ENCODE measurements at regions not wholly inside any gene's neighbourhood (a gene's known extent, or its start where the extent isn't known, plus 50 kb on each side); places are given as distances from the start of the nearest gene placed in this dataset.

GRCh38 chr2:220422676-220423075 lies 795.2 kb downstream of the SLC4A3 start:
- no peak for TF ChIP-seq CTCF (conservative IDR thresholded peaks at IDR 0.05; ENCODE audit: low read depth, low read length)
- H3K4me3 ChIP-seq (ENCODE audit: low read depth, low read length), result no peak overlapping the region
- DNase-seq (ENCODE audit: low read depth), result no peak

GRCh38 chr2:220424561-220424960 lies 797.1 kb downstream of the SLC4A3 start:
- no peak for DNase-seq (ENCODE audit: low read depth)
- no peak overlapping the region for H3K4me3 ChIP-seq (ENCODE audit: low read depth, low read length)
- no peak for TF ChIP-seq CTCF (conservative IDR thresholded peaks at IDR 0.05; ENCODE audit: low read depth, low read length)

- no peak for TF ChIP-seq CTCF (conservative IDR thresholded peaks at IDR 0.05; ENCODE audit: low read depth, low read length)
- no peak for DNase-seq (ENCODE audit: low read depth)
- H3K4me3 ChIP-seq (ENCODE audit: low read depth, low read length), result no peak overlapping the region
Measured at GRCh38 chr2:220432645-220433044, 805.2 kb downstream of the SLC4A3 start.

- no peak for DNase-seq (ENCODE audit: low read depth)
- no peak overlapping the region for H3K4me3 ChIP-seq (ENCODE audit: low read depth, low read length)
- TF ChIP-seq CTCF (conservative IDR thresholded peaks at IDR 0.05; ENCODE audit: low read depth, low read length), result no peak
Measured at GRCh38 chr2:220433131-220433530, 805.7 kb downstream of the SLC4A3 start.

GRCh38 chr2:220434385-220434784 lies 807.0 kb downstream of the SLC4A3 start:
- TF ChIP-seq CTCF (conservative IDR thresholded peaks at IDR 0.05; ENCODE audit: low read depth, low read length), result no peak
- no peak overlapping the region for H3K4me3 ChIP-seq (ENCODE audit: low read depth, low read length)
- peak; percentile 52 for DNase-seq (ENCODE audit: low read depth)

GRCh38 chr2:220437938-220438337 lies 810.5 kb downstream of the SLC4A3 start:
- H3K4me3 ChIP-seq (ENCODE audit: low read depth, low read length), result no peak overlapping the region
- no peak for TF ChIP-seq CTCF (conservative IDR thresholded peaks at IDR 0.05; ENCODE audit: low read depth, low read length)
- no peak for DNase-seq (ENCODE audit: low read depth)

GRCh38 chr2:220440731-220441130 lies 813.3 kb downstream of the SLC4A3 start:
- no peak for DNase-seq (ENCODE audit: low read depth)
- no peak overlapping the region for H3K4me3 ChIP-seq (ENCODE audit: low read depth, low read length)
- no peak for TF ChIP-seq CTCF (conservative IDR thresholded peaks at IDR 0.05; ENCODE audit: low read depth, low read length)

Data from choroid plexus epithelial cell (primary cell).